Mesodermal cell (in vitro differentiated cells): ENCODE measurements at regions not wholly inside any gene's neighbourhood (a gene's known extent, or its start where the extent isn't known, plus 50 kb on each side); places are given as distances from the start of the nearest gene placed in this dataset.
"Not testable (repeated sequence)": the region's sequence is repeated elsewhere in the genome, so short reads cannot be mapped to it uniquely, and the experiment has no call there.

ENCODE experiments used
- H3K27ac ChIP-seq: 2 replicates; pipeline ENCODE4 v1.7.0; 2013; ENCODE audit warnings: mild to moderate bottlenecking, low read depth, low read length, moderate library complexity; ENCODE audit not compliant: severe bottlenecking
- H3K36me3 ChIP-seq: 2 replicates; pipeline ENCODE4 v1.7.1; 2013; ENCODE audit warnings: mild to moderate bottlenecking, low read length, moderate library complexity; ENCODE audit not compliant: control insufficient read depth, insufficient read depth
- H3K4me1 ChIP-seq: one replicate; pipeline ENCODE4 v1.7.1; 2013; ENCODE audit warnings: mild to moderate bottlenecking, low read length; ENCODE audit not compliant: insufficient read depth, control insufficient read depth, poor library complexity, severe bottlenecking
- H3K4me3 ChIP-seq: 2 replicates; pipeline ENCODE4 v1.7.0; 2013; ENCODE audit warnings: low read length, control low read depth, mild to moderate bottlenecking; ENCODE audit not compliant: insufficient read depth, poor library complexity, severe bottlenecking; ENCODE audit errors: extremely low read depth
- H3K9me3 ChIP-seq: 2 replicates; pipeline ENCODE4 v1.7.1; 2013; ENCODE audit warnings: mild to moderate bottlenecking, low read length, moderate library complexity; ENCODE audit not compliant: control insufficient read depth
- WGBS, 2 experiments: methylation state at CpG; one replicate each; pipeline ENCODE4 v1.1.5; 2013; ENCODE audit warnings: missing lambda C conversion rate in 2 of 2; ENCODE audit not compliant: insufficient coverage in 2 of 2; 5-methylcytosine and 5-hydroxymethylcytosine counted together

GRCh38 chr9:79425840-79426239 is 145.9 kb upstream of the TLE4 start:
- H3K4me3 ChIP-seq, result no peak overlapping the region
- H3K27ac ChIP-seq, result no peak overlapping the region
- no peaks in the 10 kb centered on the region for H3K4me1 ChIP-seq
- H3K9me3 ChIP-seq, result peaks cover 10% of the 10 kb centered on the region
- no peaks in the 10 kb centered on the region for H3K36me3 ChIP-seq

- H3K4me3 ChIP-seq, result no peak overlapping the region
- no peaks in the 10 kb centered on the region for H3K36me3 ChIP-seq
- H3K27ac ChIP-seq, result no peak overlapping the region
- no peaks in the 10 kb centered on the region for H3K4me1 ChIP-seq
- no CpG with 5 or more reads among the region's 2 CpGs for WGBS, 2 experiments
- H3K9me3 ChIP-seq, result peaks cover 10% of the 10 kb centered on the region
Observed at GRCh38 chr9:79428422-79428821, 143.3 kb upstream of the TLE4 start.

GRCh38 chr9:79430619-79431018 is 141.1 kb upstream of the TLE4 start:
- Histone ChIP-seq H3K9me3 (peaks cover 10% of the 10 kb centered on the region), H3K27ac (no peak overlapping the region), H3K4me3 (no peak overlapping the region), H3K36me3 (no peaks in the 10 kb centered on the region), H3K4me1 (no peaks in the 10 kb centered on the region)

GRCh38 chr9:79431019-79431679 is 140.6 kb upstream of the TLE4 start:
- H3K27ac ChIP-seq, result no peak overlapping the region
- 64 to 92% methylated on average over 2 to 3 of the region's 4 CpGs for WGBS, 2 experiments
- H3K36me3 ChIP-seq, result no peaks in the 10 kb centered on the region
- no peak overlapping the region for H3K4me3 ChIP-seq
- no peaks in the 10 kb centered on the region for H3K4me1 ChIP-seq
- H3K9me3 ChIP-seq, result peaks cover 6% of the 10 kb centered on the region

- no CpG with 5 or more reads among the region's 1 CpG for WGBS, 2 experiments
- H3K9me3 ChIP-seq, result no peaks in the 10 kb centered on the region
Observed at GRCh38 chr9:79432485-79432884, 139.3 kb upstream of the TLE4 start.

GRCh38 chr9:79433703-79434102 is 138.1 kb upstream of the TLE4 start:
- H3K27ac ChIP-seq, result no peak overlapping the region
- no peaks in the 10 kb centered on the region for H3K36me3 ChIP-seq
- no peak overlapping the region for H3K4me3 ChIP-seq
- no peaks in the 10 kb centered on the region for H3K9me3 ChIP-seq
- H3K4me1 ChIP-seq, result no peaks in the 10 kb centered on the region

More at GRCh38 chr9:79432485-79432884, 139.3 kb upstream of the TLE4 start:
- Histone ChIP-seq H3K36me3 (no peaks in the 10 kb centered on the region), H3K4me1 (no peaks in the 10 kb centered on the region), H3K27ac (no peak overlapping the region), H3K4me3 (no peak overlapping the region)

- H3K27ac ChIP-seq, H3K36me3 ChIP-seq, H3K4me1 ChIP-seq, H3K9me3 ChIP-seq: not testable (repeated sequence)
- WGBS, 2 experiments, result 6 to 15% methylated on average over 14 to 16 of the region's 19 CpGs
- H3K4me3 ChIP-seq, result peak overlapping the region; percentile 2
Observed at GRCh38 chr9:79439221-79439620, 132.5 kb upstream of the TLE4 start.

- Histone ChIP-seq H3K36me3 (no peaks in the 10 kb centered on the region), H3K27ac (no peak overlapping the region), H3K9me3 (no peaks in the 10 kb centered on the region), H3K4me3 (no peak overlapping the region), H3K4me1 (no peaks in the 10 kb centered on the region)
- WGBS, 2 experiments, result 60 to 100% methylated on average over 1 to 2 of the region's 4 CpGs
Observed at GRCh38 chr9:79446523-79447307, 125.0 kb upstream of the TLE4 start.

- H3K4me1 ChIP-seq, result no peaks in the 10 kb centered on the region
- 95 to 100% methylated on average over 3 of the region's 3 CpGs for WGBS, 2 experiments
- no peak overlapping the region for H3K4me3 ChIP-seq
- no peak overlapping the region for H3K27ac ChIP-seq
- H3K36me3 ChIP-seq, result no peaks in the 10 kb centered on the region
- H3K9me3 ChIP-seq, result no peaks in the 10 kb centered on the region
Observed at GRCh38 chr9:79447308-79447605, 124.5 kb upstream of the TLE4 start.

- no peak overlapping the region for H3K4me3 ChIP-seq
- H3K9me3 ChIP-seq, result no peaks in the 10 kb centered on the region
- WGBS, 2 experiments, result 68% methylated on average over 2 of the region's 5 CpGs; no CpG with 5 or more reads in 1 of the 2 experiments
- H3K27ac ChIP-seq, result no peak overlapping the region
- H3K4me1 ChIP-seq, result no peaks in the 10 kb centered on the region
- H3K36me3 ChIP-seq, result no peaks in the 10 kb centered on the region
Observed at GRCh38 chr9:79447762-79448161, 124.0 kb upstream of the TLE4 start.

GRCh38 chr9:79452265-79452664 is 119.5 kb upstream of the TLE4 start:
- Histone ChIP-seq H3K36me3 (no peaks in the 10 kb centered on the region), H3K9me3 (no peaks in the 10 kb centered on the region)

More at GRCh38 chr9:79452265-79452664, 119.5 kb upstream of the TLE4 start:
- Histone ChIP-seq H3K4me1 (no peaks in the 10 kb centered on the region), H3K27ac (no peak overlapping the region), H3K4me3 (no peak overlapping the region)
